ENCODE measurements at regions not wholly inside any gene's neighbourhood (a gene's known extent, or its start where the extent isn't known, plus 50 kb on each side); places are given as distances from the start of the nearest gene placed in this dataset.

GRCh38 chr13:107427536-107427935 is 787.8 kb downstream of the LIG4 start:
- DNase-seq (ENCODE audit: low read depth in 2 of 2, low spot score in 1 of 2), result no peak

- no peak for DNase-seq (ENCODE audit: low read depth in 2 of 2, low spot score in 1 of 2)
Observed at GRCh38 chr13:107422421-107422820, 792.9 kb downstream of the LIG4 start.

- no peak for DNase-seq (ENCODE audit: low read depth in 2 of 2, low spot score in 1 of 2)
Observed at GRCh38 chr13:107421951-107422350, 793.4 kb downstream of the LIG4 start.

- DNase-seq (ENCODE audit: low read depth in 2 of 2, low spot score in 1 of 2), result no peak
Observed at GRCh38 chr13:107421028-107421427, 794.3 kb downstream of the LIG4 start.

GRCh38 chr13:107413005-107413404 is 802.3 kb downstream of the LIG4 start:
- DNase-seq (ENCODE audit: low read depth in 2 of 2, low spot score in 1 of 2), result no peak

- no peak for DNase-seq (ENCODE audit: low read depth in 2 of 2, low spot score in 1 of 2)
Observed at GRCh38 chr13:107407074-107407473, 808.3 kb downstream of the LIG4 start.

- DNase-seq (ENCODE audit: low read depth in 2 of 2, low spot score in 1 of 2), result no peak
Observed at GRCh38 chr13:107395927-107396662, 819.2 kb downstream of the LIG4 start.

- DNase-seq (ENCODE audit: low read depth in 2 of 2, low spot score in 1 of 2), result no peak
Observed at GRCh38 chr13:107392205-107392604, 823.1 kb downstream of the LIG4 start.

- no peak for DNase-seq (ENCODE audit: low read depth in 2 of 2, low spot score in 1 of 2)
Observed at GRCh38 chr13:107387525-107387924, 819.6 kb upstream of the ARGLU1 start.

GRCh38 chr13:107379407-107380155 is 811.6 kb upstream of the ARGLU1 start:
- DNase-seq (ENCODE audit: low read depth in 2 of 2, low spot score in 1 of 2), result no peak

- DNase-seq (ENCODE audit: low read depth in 2 of 2, low spot score in 1 of 2), result no peak
Observed at GRCh38 chr13:107376341-107377125, 808.6 kb upstream of the ARGLU1 start.

- no peak for DNase-seq (ENCODE audit: low read depth in 2 of 2, low spot score in 1 of 2)
Observed at GRCh38 chr13:107375701-107376340, 807.9 kb upstream of the ARGLU1 start.

GRCh38 chr13:107374038-107374437 is 806.1 kb upstream of the ARGLU1 start:
- DNase-seq (ENCODE audit: low read depth in 2 of 2, low spot score in 1 of 2), result no peak

GRCh38 chr13:107373551-107373950 is 805.6 kb upstream of the ARGLU1 start:
- DNase-seq (ENCODE audit: low read depth in 2 of 2, low spot score in 1 of 2), result no peak

- DNase-seq (ENCODE audit: low read depth in 2 of 2, low spot score in 1 of 2), result no peak
Observed at GRCh38 chr13:107370015-107370785, 802.3 kb upstream of the ARGLU1 start.

- DNase-seq (ENCODE audit: low read depth in 2 of 2, low spot score in 1 of 2), result no peak
Observed at GRCh38 chr13:107367258-107367657, 799.3 kb upstream of the ARGLU1 start.

- DNase-seq (ENCODE audit: low read depth in 2 of 2, low spot score in 1 of 2), result no peak
Observed at GRCh38 chr13:107365466-107366215, 797.7 kb upstream of the ARGLU1 start.

GRCh38 chr13:107364658-107365057 is 796.7 kb upstream of the ARGLU1 start:
- DNase-seq (ENCODE audit: low read depth in 2 of 2, low spot score in 1 of 2), result no peak

- no peak for DNase-seq (ENCODE audit: low read depth in 2 of 2, low spot score in 1 of 2)
Observed at GRCh38 chr13:107361666-107362065, 793.7 kb upstream of the ARGLU1 start.

- DNase-seq (ENCODE audit: low read depth in 2 of 2, low spot score in 1 of 2), result no peak
Observed at GRCh38 chr13:107360010-107360409, 792.1 kb upstream of the ARGLU1 start.
